GM23338 (cell line): ENCODE measurements at regions not wholly inside any gene's neighbourhood (a gene's known extent, or its start where the extent isn't known, plus 50 kb on each side); places are given as distances from the start of the nearest gene placed in this dataset.

Source experiments
- ATAC-seq: fragments of 200-7000 bp; cut with Tn5 transposase; 3 replicates; pipeline ENCODE4 v1.9.1; 2020
- DNase-seq: peaks from one replicate; pipeline ENCODE4 v3.0.0-alpha.2; 2015; ENCODE audit warnings: low spot score
- H2AFZ ChIP-seq: fragments of 200-600 bp; sonication (generic); 2 replicates; pipeline ENCODE4 v1.8.0; 2016; ENCODE audit warnings: antibody characterized with exemption, mild to moderate bottlenecking, moderate library complexity
- H3F3A ChIP-seq: fragments of 200-600 bp; sonication (generic); replicated peaks from 2 replicates; pipeline ENCODE4 v1.8.0; 2017; ENCODE audit warnings: antibody characterized with exemption, mixed run types, low read depth
- H3K27ac ChIP-seq: fragments of 200-600 bp; sonication (generic); 2 replicates; pipeline ENCODE4 v1.6.1; 2016; ENCODE audit warnings: low read depth
- H3K27me3 ChIP-seq: fragments of 200-600 bp; sonication (generic); 2 replicates; pipeline ENCODE4 v1.8.0; 2016; ENCODE audit warnings: mild to moderate bottlenecking, mixed run types, moderate library complexity; ENCODE audit not compliant: insufficient read depth
- H3K36me3 ChIP-seq: fragments of 200-600 bp; sonication (generic); 2 replicates; pipeline ENCODE4 v1.8.0; 2016; ENCODE audit warnings: mild to moderate bottlenecking; ENCODE audit not compliant: insufficient read depth
- H3K4me1 ChIP-seq: fragments of 200-600 bp; sonication (generic); 2 replicates; pipeline ENCODE4 v1.8.0; 2016; ENCODE audit warnings: mild to moderate bottlenecking, moderate library complexity; ENCODE audit not compliant: insufficient read depth
- H3K4me2 ChIP-seq: fragments of 200-600 bp; sonication (generic); 2 replicates; pipeline ENCODE4 v1.7.1; 2017; ENCODE audit warnings: mixed run types
- H3K4me3 ChIP-seq: fragments of 200-600 bp; sonication (generic); 2 replicates; pipeline ENCODE4 v1.6.1; 2016; ENCODE audit warnings: mixed run types
- H3K79me2 ChIP-seq: fragments of 200-600 bp; sonication (generic); replicated peaks from 2 replicates; pipeline ENCODE4 v1.8.0; 2017; ENCODE audit warnings: mild to moderate bottlenecking; ENCODE audit not compliant: insufficient read depth
- H3K9me2 ChIP-seq: fragments of 200-600 bp; sonication (generic); 2 replicates; pipeline ENCODE4 v1.8.0; 2017; ENCODE audit not compliant: insufficient read depth
- H4K20me1 ChIP-seq: fragments of 200-600 bp; sonication (generic); replicated peaks from 2 replicates; pipeline ENCODE4 v1.8.0; 2017; ENCODE audit warnings: mild to moderate bottlenecking; ENCODE audit not compliant: insufficient read depth
- H3K27ac Mint-ChIP-seq: 2 replicates; pipeline ENCODE4 v1.8.0; 2020; ENCODE audit warnings: inconsistent platforms, mild to moderate bottlenecking, moderate library complexity, mixed read lengths
- H3K27me3 Mint-ChIP-seq: 3 replicates; pipeline ENCODE4 v1.8.0; 2022; ENCODE audit warnings: low read depth, mild to moderate bottlenecking, moderate library complexity, mixed read lengths, inconsistent platforms; ENCODE audit not compliant: insufficient read depth, poor library complexity
- H3K36me3 Mint-ChIP-seq: 3 replicates; pipeline ENCODE4 v1.8.0; 2021; ENCODE audit warnings: low read depth, mild to moderate bottlenecking, inconsistent platforms, moderate library complexity, mixed read lengths
- H3K4me1 Mint-ChIP-seq: 3 replicates; pipeline ENCODE4 v1.8.0; 2020; ENCODE audit warnings: mild to moderate bottlenecking, inconsistent platforms, mixed read lengths
- H3K4me3 Mint-ChIP-seq: 3 replicates; pipeline ENCODE4 v1.8.0; 2021; ENCODE audit warnings: moderate library complexity, mild to moderate bottlenecking, inconsistent platforms, mixed read lengths
- H3K9me3 Mint-ChIP-seq: 3 replicates; pipeline ENCODE4 v1.8.0; 2020; ENCODE audit warnings: moderate library complexity, mild to moderate bottlenecking, inconsistent platforms, mixed read lengths
- EZH2 ChIP-seq: fragments of 200-600 bp; sonication (generic); IDR thresholded peaks from one replicate; pipeline ENCODE4 v1.8.0; 2017; ENCODE audit warnings: antibody characterized with exemption, mild to moderate bottlenecking, low read depth; ENCODE audit not compliant: unreplicated experiment
- EZH2phosphoT487 ChIP-seq: fragments of 200-600 bp; sonication (generic); IDR thresholded peaks from one replicate; pipeline ENCODE4 v1.8.1; 2018; ENCODE audit warnings: antibody characterized with exemption; ENCODE audit not compliant: unreplicated experiment
- NANOG ChIP-seq: IDR thresholded peaks from 2 replicates; pipeline ENCODE4 v1.6.1; 2016; ENCODE audit warnings: antibody characterized with exemption, borderline replicate concordance
- REST ChIP-seq: IDR thresholded peaks from one replicate; pipeline ENCODE4 v1.6.1; 2018; ENCODE audit warnings: antibody characterized with exemption; ENCODE audit not compliant: unreplicated experiment
- ZNF114 ChIP-seq: fragments of 250-450 bp; sonication (Bioruptor Pico); IDR thresholded peaks from 2 replicates; pipeline ENCODE4 v1.5.0; 2020; ENCODE audit warnings: mild to moderate bottlenecking, moderate library complexity
- TF ChIP-seq, protein P1 (sequence below): IDR thresholded peaks from 2 replicates; pipeline ENCODE4 v1.6.1; 2016; ENCODE audit warnings: antibody characterized with exemption
- TF ChIP-seq, protein P2 (sequence below), 2 experiments: fragments of 200-600 bp in 1 of 2; sonication (generic) in 1 of 2; conservative IDR thresholded peaks; 2 replicates each; pipeline versions ENCODE4 v1.5.1 to v1.6.1; 2016 to 2017; ENCODE audit warnings: antibody characterized with exemption in 2 of 2, low read depth in 2 of 2, mild to moderate bottlenecking in 2 of 2, moderate library complexity in 1 of 2

- no peak for TF ChIP-seq REST
- TF ChIP-seq EZH2 = no peak
- no peak for TF ChIP-seq ZNF114 (CRISPR knock-in tag)
- no peak for TF ChIP-seq NANOG
- TF ChIP-seq, protein P1, sequence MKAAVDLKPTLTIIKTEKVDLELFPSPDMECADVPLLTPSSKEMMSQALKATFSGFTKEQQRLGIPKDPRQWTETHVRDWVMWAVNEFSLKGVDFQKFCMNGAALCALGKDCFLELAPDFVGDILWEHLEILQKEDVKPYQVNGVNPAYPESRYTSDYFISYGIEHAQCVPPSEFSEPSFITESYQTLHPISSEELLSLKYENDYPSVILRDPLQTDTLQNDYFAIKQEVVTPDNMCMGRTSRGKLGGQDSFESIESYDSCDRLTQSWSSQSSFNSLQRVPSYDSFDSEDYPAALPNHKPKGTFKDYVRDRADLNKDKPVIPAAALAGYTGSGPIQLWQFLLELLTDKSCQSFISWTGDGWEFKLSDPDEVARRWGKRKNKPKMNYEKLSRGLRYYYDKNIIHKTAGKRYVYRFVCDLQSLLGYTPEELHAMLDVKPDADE = no peak
- TF ChIP-seq, protein P2, sequence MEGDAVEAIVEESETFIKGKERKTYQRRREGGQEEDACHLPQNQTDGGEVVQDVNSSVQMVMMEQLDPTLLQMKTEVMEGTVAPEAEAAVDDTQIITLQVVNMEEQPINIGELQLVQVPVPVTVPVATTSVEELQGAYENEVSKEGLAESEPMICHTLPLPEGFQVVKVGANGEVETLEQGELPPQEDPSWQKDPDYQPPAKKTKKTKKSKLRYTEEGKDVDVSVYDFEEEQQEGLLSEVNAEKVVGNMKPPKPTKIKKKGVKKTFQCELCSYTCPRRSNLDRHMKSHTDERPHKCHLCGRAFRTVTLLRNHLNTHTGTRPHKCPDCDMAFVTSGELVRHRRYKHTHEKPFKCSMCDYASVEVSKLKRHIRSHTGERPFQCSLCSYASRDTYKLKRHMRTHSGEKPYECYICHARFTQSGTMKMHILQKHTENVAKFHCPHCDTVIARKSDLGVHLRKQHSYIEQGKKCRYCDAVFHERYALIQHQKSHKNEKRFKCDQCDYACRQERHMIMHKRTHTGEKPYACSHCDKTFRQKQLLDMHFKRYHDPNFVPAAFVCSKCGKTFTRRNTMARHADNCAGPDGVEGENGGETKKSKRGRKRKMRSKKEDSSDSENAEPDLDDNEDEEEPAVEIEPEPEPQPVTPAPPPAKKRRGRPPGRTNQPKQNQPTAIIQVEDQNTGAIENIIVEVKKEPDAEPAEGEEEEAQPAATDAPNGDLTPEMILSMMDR (conservative IDR thresholded peaks at IDR 0.05; ENCODE audit: low read depth in 2 of 2) = no peak
Observed at GRCh38 chr3:127488141-127488672, 102.3 kb downstream of the TPRA1 start (continued).

DNA sequence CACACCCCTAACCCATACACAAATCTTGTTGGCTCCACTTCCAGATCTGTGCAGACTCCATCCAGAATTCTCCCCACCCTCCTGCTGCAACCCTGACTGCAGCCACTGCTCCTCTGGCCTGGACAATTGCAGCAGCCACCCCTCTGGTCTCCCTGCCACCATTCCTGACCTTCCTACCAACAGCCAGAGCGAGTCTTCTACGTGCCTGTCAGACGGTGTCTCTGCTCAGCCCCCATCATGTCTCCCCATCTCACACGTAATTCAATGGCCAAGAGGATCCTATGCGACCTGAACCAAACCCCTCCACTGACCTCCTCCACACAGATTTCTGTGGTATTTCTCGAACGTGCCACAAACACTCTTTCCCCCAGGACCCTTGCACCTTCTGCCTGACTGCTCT lies 103.3 kb downstream of the TPRA1 start:
- H3K36me3 ChIP-seq = no peaks in the 10 kb centered on the region
- Mint-ChIP-seq H3K9me3 (peaks cover 6% of the 10 kb centered on the region), H3K27me3 (peaks cover 14% of the 10 kb centered on the region), H3K4me1 (peaks cover 17% of the 10 kb centered on the region; the same call in 2 of the 3 replicates), H3K4me3 (no peak overlapping the region), H3K36me3 (no peaks in the 10 kb centered on the region; the same call in 2 of the 3 replicates), H3K27ac (no peak overlapping the region)
- H3K4me3 ChIP-seq = no peak overlapping the region
- DNase-seq = no peak
- no peaks in the 10 kb centered on the region for H3K4me1 ChIP-seq
- H3K27me3 ChIP-seq = no peaks in the 10 kb centered on the region
- no peaks in the 10 kb centered on the region for H3K9me2 ChIP-seq
- H3K4me2 ChIP-seq = no peak overlapping the region
- no peak for ATAC-seq
- H3F3A ChIP-seq = no peaks in the 10 kb centered on the region
- no peak overlapping the region for H2AFZ ChIP-seq
- H4K20me1 ChIP-seq = no peaks in the 10 kb centered on the region
- TF ChIP-seq EZH2phosphoT487 = no peak
- no peaks in the 10 kb centered on the region for H3K79me2 ChIP-seq
- H3K27ac ChIP-seq = no peak overlapping the region
